ENCODE measurements at regions not wholly inside any gene's neighbourhood (a gene's known extent, or its start where the extent isn't known, plus 50 kb on each side); places are given as distances from the start of the nearest gene placed in this dataset.

DNA sequence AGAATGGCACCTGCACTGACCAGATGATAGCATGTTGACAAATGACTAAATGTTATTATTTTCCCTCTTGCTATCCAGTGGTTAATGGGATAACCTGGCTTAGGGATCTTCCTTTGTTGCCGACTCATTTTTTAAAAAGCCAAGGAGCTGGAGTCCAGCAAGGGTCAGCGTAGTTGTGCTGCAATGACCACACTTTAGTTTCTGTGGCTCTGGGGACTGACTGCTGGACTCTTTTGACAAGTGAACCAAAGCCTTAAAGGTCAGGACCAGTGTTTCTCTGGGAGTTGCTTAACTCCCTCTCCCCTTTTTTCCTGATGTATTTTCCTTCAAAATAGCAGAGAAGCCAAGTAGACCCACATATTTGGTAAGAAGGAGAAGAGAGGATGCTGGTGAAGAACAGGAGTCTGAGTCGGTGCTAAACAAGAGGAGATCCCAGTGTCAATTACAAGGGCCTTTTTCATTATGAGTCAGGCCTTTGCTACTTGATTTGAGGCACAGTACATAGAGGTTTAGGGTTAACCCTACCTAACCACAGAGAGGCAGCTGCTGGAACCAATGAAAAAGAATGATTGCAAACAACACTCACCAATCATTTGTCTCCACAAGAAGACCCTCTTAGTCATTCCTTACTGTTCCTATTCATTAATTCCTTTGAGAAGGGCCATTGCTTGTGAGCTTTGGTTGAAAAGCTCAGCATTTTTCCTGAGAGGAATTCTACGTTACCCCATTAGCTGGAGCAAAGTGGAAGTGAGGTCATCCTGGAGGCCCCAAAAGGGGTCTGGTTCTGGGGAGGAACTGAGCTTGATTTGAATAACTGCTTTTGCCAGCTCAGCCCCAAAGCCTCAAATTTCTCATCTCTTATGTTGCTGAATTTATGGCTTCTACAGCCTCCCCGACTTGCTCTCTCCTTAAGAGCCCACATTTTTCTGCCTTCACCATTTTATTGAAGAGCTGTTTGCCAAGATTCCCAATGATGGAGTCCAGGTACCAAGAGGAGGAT, 137.6 kb upstream of the HNMT start:
- no peak for DNase-seq

DNA sequence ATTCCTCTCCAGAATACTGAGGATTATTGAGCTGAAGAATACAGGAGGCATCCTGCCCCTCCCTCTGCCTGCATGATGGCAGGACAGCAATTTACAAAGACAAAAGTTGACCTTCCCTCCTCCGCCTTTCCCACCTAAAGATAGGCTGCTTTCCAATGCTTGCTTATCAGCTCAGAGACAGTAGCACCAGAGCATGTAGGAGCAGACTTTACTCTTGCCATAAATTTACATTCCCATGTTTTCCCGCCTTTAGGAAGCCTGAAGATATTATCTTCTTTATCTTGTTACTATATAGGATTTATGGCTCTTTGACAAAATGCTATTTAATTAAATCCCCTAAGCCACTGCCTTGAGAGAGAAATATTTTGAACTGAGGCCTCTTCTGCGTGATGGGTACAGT, 135.6 kb upstream of the HNMT start:
- DNase-seq, result no peak

DNA sequence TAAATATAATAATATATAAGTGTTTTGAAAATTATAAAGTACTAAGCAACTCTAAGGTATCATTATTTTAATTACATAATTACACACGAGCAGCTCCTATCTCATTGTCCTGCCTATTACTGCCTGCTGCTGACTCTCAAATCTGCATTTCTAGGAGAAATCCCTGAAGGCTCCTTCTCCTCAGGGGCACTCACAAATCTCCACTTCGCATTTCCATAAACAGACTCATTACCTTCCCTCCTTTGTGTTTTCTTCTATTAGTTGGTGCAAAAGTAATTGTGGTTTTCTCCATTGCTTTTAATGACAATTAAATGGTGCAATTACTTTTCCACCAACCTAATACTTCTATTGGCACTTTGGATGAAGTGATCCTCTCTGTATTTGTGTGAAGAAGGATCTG, 135.0 kb upstream of the HNMT start:
- DNase-seq, result no peak

DNA sequence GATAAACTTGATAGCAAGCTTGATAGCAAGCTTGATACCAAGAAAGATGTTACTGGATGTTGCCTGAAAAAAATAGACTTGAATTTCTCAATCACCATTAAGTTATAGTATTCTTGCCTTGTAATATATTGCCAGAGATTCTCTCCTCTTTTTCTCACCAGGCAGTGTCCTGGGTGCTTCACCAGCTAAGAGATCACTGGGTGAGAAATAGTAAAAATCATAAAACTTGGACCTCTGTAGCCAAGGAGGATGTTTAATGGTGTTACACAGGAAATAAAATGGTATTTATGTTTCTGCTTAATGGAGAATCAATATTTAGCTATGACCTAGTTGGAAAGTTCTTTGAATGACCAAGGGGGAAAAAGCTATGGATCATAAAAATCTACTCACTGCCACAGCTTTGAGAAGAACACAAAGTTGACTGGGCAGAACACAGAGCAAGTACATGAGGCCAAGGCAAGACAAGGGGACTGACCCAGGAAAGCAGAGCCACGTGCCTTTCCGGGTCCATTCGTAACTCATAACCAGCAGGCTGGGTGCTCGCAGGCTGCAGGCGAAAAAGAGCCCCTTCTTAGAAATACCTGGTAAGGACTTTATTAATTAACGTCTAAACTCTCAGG, 129.4 kb upstream of the HNMT start:
- no peak for DNase-seq

DNA sequence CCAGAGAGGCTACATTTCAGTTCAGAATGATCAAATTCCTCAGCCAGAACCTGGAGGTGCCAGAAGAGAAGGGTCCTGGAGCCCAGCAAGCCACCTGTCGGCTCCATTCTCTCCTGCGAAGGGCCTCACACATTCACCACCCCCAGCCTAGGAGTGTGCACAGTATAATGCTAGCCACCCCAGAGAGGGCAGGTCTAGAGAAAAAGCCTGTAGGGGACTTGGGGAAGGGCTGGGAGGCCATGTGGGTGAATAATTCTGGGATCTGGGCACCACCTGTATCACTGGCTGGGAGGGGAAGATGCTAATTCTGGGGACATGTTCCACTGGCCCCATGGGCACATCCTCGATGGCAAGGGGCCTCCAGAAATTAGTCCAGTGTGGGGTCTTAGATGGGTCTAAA, 127.6 kb upstream of the HNMT start:
- DNase-seq, result no peak

DNA sequence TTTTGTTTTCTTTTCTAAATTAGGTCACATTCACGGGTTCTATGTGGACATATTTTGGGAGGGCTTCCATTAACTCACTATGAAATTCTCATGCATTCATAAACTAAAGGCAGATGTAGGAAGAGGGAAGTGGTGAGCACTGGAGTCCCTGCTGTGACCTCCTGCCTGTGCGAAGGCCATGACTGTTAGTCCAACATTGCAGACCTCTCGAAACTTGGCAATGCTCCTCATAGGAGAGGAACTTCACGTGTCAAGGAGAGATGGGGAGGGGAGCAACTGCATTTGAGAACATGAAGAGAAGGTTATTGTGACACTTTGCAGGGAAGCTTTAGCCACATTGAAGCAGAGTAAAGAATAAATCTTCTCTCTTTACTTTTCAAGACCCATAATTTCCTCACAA, 126.4 kb upstream of the HNMT start:
- DNase-seq, result no peak

DNA sequence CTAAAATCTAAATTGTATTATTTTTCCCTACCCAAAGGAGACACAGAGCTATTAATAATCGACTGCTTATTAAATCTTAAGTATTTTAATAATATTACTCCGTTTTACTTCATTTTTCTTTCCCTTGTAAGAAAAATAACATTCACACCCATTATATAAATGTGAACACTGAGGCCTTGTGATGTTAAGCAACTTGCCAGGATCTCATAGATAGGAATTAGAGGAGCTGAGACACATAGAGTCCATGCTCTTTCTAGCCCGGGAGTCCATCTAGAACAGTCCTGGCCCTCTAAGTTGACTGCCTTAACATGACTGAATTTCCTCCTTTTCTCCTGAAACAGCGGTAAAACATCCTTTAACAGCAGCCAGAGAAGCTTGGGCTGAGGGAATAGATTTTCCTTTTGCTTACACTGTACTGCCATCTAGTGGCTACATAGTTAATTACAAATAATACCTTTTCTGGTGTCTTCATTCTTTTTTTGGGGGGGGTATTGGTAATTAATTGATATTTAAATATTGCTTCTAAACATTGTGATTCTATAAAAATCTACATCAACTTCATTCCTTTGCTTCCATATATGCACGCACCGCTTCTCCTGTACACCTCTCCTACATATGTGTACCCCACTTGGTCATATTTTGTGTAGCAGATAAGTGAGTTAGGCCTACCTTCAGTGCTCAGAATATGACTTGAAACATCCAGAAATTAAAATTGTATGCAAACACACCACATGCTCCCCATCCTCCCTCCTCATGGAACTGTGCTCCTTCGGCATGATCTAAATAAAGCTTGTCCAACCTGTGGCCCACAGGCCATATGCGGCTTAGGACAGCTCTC, 125.8 kb upstream of the HNMT start:
- DNase-seq, result peak; percentile 21

DNA sequence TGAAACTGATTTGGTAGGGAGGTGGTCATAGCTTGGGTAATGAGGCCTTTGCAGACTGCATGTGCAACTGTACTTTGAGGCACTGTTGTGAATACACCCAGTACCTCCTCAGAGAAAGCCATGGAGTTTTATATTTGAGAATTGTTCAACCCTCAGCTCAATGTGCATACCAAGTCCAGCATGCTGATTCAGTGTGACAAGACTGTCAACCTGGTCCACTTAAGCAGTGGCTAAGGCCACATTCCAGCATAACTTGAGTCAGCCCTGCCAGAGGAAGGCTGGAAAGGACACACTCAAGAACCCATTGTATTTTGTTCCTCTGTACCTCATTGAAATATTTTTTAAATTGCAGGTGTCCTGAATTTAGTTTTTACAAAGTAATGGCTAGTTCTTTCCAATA, 121.8 kb upstream of the HNMT start:
- DNase-seq, result no peak

DNA sequence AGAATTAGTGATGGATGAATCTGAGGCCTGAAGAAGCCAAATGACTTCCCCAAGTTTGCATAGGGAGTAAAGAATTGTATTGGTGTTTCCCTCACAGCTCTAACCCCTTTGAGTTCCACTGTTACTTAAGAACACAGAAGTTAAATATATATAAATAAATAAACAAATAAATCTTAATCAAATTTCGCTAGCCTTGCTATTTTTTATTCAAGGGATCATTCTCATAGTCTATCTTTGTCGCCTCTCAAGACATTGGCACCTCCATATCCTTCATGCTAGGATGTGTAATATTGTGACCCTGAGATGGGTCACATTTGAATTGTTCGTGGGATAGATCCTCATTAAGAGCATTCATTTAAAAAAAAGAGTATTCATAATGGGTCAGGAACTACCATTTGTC, 121.3 kb upstream of the HNMT start:
- no peak for DNase-seq

DNA sequence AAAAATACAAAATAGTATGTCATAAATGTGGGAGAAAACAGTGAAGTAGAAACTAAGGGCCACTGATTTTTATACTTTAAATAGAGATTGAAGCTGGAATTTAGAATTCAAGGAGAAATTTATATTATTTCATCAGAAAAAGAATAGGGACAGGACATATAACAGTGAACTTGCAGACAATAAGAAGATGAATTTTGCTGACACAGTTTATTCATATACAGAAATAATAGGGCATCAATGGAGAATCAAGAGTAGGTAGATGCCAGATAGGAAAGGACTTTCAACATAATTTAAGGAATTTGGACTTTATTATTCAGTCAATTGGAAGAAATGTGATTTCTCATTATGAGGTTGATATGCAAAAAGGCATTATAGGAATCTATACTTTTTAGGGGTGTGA, 118.9 kb upstream of the HNMT start:
- DNase-seq, result no peak

DNA sequence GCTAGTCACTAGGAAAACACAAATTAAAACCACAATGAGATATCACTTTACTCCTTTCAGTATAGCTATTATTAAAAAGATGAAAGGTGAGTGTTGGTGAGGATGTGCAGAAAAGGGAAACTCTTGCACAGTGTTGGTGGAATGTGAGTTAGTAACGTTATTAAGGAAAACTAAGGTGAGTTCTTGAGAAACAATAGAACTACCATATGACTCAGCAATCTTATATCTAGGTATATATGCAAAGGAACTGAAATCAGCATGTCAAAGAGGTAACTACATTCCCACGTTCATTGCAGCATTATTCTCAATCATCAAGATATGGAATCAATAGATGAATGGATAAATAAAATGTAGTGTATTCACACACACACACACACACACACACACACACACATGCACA, 117.3 kb upstream of the HNMT start:
- no peak for DNase-seq

DNA sequence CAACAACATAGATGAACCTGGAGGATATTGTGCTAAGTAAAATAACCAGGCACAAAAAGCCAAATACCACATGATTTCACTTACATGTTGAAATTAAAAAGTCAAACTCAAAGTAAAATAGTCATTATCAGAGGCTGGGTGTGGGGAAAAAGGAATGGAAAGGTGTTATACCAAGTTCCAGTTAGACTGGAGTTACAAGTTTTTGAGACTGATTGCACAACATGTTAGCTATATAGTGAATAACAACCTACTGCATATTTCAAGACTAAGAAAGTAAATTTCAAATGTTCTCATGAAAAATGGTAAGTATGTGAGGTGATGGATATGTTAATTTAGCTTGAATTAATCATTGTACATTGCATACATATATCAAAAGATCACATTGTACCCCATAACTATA, 116.8 kb upstream of the HNMT start:
- no peak for DNase-seq

DNA sequence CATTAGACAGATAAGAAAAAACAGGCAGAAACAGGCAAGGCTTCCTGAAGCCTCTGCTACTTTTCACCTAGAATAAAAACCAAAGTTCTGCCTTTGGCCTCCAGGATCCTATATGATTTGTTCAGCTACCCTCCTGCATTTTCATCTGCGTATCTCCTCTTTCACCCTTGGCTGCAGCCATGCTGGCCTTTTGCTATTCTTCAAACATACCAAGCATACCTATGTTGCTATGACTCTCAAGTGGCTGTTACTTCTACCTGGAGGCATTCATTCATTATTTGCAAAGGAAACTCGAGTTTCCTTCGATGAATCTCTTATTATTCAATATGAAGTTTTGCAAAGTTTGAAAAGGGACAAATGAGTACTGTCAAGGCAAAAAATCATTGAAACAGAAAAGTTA, 106.4 kb upstream of the HNMT start:
- no peak for DNase-seq

DNA sequence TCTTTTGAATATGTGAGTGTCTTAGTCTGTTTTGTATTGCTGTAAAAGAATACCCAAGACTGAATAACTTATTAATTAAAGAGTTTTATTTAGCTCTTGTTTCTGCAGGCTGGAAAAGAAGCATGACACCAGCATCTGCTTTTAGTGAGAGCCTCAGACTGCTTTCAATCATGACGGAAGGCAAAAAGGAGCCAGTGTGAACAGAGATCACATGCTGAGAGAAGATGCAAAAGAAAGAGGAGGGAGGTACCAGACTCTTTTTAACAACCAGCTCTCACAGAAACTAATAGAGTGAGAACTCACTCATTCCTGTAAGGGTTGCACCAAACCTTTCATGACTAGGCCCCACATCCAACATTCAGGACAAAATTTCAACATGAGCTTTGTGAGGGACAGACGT, 101.6 kb upstream of the HNMT start:
- no peak for DNase-seq

DNA sequence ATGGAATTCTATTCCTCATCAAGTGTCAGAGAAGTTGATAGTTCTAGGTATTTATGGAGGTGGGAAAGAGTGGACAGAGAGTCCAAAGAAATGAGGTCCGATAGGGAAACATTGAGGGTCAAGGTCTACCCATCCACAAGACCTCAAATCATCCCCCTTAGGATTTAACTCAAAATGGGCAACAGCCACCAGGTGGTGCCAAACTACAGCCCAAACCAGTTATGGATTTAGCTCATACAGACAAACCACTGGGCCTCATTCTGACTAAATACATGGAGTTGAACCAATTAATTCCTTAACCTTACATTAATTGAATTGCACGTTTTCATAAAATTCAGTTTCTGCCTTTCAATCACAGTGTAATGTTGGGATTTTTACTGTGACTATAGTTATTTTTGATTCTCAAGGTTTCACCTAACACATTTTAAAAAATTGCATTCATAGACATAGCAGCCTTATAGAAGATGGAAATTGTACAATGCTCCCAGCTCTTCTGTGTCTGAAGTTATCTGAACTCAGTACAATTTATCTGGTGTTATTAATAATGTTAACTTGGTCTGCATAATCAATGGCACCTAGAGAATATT, 98.2 kb upstream of the HNMT start:
- peak; percentile 43 for DNase-seq

DNA sequence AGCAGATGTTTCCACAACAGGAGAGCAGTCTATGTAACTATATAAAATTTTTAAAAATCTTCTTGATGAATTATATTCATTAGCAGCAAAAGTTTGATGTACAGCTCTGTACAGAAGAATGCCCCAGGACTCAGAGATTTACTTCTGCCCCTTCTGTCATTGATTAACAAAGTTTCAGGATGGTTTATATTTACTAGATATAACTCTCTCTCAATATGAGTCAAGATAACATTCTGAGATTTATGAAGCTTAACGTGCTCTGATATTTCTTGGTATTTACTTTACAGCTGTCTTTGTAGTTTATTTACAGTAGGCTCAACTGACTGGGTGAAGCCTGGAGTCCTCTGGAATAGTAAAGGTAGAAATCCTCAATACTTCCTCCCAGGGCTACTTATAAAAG, 93.6 kb upstream of the HNMT start:
- DNase-seq, result no peak

DNA sequence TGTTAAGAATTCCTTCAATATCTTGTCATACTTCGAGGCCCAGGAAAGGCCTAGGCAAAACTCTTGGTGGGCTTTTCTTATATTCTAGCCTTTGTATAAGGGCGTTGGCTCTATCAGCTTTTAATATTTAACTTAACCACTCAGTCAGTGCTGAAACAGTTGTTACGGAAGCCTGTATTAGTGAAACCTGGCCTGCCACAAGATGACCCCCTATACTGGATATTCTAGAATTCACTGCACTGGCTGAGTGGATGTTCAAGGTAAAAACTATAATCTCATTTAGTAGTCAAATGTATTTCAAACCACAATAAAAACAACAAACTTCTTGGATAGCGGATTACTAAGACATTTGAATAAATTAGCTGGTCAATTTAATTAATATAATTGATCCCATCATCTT, 91.7 kb upstream of the HNMT start:
- no peak for DNase-seq

DNA sequence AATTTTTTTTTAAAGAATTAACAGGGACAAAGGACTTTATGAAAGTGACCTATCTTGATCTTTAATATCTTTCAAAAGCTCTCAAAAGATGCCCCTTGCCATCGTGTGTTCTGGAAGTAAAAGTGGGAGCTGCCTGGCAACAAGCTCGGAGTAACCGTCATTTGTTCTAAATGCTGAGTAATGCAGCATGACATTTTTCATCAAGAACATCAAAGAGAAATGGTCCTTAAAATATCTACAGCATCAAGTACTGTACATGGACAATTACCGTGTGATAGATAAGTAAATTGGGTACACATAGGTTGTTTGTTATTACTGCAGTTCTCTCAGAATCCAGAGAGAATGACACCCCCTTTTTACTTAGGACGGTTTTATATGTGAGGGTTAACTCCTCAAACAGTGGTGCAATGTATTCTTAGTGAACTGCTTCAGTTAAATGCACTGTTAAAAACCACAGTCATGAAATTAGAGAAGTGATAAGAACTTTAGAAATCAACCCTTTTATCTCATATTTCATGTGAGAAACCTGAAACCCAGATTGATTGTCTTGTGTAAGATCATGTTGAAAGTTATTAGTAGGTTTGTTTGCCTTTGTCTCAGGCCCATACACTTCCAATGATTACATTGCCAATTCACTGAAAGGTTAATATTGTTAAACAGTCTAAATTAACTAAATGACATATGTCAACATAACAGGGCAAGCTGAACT, 90.6 kb upstream of the HNMT start:
- no peak for DNase-seq

DNA sequence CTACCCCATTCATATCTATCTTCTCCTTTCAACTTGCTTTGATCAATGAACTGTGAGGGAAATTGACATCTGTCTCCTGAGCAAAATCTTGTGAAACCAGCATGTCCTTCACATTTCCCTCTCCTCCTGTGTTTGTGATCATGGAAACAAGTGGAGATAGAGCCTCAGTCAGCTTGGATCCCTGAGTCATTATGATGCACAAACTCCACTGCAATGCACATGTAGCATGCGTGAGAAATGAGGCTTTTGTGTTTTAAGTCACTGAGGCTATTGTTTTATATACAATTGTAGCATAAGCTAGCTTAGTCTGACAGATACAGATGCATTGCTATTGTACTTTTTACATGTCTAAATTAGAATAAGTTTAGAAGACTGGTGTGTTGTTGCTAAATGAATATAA, 85.2 kb upstream of the HNMT start:
- DNase-seq, result no peak

DNA sequence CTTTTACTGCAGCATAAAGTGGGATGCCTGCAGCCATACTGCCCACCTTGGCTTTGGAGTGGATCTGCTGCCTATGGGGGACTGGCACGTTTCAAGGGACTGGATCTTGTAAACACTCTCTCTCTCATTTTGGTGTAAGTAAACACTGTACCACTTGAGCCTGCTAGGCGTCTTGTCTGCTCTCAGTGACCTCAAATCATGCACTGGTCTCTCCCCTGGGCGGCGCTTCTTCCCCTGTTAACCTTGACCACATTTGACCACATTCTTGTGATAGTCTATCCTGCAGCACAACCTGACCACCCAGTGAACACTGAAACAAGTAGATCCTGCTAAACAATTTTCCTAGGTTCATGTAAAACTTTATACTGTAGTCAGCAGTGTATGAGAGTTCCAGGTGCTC, 82.6 kb upstream of the HNMT start:
- DNase-seq, result no peak

DNA sequence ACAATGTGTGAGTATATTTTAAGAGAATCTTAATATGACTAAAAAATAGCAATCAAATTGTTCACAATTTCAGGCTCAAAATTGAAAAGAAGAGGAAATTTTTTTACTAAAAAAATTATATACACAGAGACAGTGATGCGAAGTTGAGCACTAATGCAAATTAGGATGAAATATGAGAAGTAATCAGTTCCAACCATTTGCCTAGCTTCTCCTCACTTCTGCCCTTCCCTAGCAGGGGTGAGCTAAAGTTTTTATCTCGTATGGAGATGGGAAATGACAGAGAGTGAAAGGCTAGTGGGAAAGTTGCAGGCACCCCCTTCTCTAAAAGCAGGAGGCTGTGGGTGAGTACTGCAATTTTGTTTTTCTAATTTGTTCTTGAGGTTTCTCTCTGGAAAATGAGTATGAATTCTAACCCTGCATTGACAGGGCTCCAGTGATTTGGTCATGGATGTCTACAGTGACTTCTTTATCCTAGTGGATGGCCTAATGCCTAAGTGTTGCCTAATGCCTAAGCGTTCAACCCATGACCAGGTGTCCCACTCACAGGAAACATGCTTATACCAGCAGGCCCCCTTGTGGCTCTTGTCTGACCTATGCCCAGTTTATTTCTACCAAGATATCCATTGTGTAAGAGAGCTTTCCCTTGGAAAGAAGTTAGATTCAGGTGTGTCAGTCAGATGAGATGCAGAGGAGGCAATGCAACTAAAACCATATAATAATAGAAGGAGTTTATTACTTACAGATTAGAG, 78.0 kb upstream of the HNMT start:
- DNase-seq, result peak; percentile 79

DNA sequence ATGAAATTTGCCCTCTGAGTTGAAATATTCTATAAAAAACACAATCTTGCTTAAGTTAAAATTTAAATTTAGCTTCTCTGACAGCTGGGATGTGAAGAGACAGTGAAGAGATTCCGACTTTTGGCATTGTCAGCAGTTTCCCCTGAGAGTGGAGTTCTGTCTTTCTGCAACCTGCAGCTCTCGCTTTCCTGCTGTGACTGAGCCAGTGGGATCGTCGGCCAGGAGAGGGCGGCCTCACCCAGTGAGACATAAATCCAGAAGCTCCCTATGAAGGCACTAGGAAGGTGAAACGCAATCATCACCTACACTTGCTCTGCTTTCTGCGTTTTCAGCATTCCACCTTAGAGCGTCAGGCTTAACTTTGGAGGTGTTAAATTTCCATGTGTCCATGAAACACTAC, 75.4 kb upstream of the HNMT start:
- peak; percentile 11 for DNase-seq
